HPDE6-E6E7 (cell line): ENCODE measurements at regions not wholly inside any gene's neighbourhood (a gene's known extent, or its start where the extent isn't known, plus 50 kb on each side); places are given as distances from the start of the nearest gene placed in this dataset.

ENCODE experiments used
- DNase-seq: peaks from one replicate; pipeline ENCODE4 v3.0.0; 2011; ENCODE audit warnings: missing footprints; ENCODE audit errors: extremely low spot score

DNA sequence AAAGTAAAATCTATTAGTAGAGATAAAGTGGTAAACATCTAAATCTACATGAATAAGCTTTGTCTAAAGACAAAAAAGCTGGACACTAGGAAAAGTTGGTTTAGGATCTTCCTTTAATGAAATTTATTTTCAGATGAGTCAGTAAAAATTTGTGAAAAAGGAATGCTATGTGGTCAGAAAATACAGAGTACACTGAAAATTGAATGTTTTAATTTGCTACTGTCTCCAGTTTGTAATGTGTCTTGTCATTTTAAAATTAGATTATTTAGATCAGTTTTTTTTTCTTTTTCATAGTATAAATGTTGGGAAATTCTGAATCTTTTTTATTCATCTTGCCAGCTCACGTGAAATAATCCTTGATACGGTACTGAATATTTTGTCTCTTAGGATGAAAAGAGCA is 56.9 kb downstream of the SLITRK6 start:
- no peak for DNase-seq

DNA sequence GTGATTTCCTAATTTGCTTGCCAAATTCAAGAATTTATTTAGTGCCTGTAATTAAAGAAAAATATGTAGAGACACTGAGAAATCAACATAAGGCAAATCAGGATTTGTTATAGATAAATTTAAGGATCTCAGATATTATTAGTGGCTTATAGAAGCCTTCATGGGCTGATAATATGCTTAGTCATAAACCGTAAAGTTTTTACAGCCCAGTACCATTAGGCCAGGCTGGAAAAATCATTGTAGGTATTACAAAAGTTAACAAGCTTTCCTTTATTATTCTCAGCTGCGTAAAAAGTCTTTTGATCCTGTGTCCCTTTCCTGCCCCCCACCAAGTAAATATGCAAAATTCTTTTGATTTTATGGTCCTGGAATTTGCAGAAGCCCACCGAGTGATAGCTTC is 58.2 kb downstream of the SLITRK6 start:
- no peak for DNase-seq

- peak; percentile 1 for DNase-seq
These were observed 60.4 kb downstream of the SLITRK6 start for GRCh38 chr13:85738696-85739320.

DNA sequence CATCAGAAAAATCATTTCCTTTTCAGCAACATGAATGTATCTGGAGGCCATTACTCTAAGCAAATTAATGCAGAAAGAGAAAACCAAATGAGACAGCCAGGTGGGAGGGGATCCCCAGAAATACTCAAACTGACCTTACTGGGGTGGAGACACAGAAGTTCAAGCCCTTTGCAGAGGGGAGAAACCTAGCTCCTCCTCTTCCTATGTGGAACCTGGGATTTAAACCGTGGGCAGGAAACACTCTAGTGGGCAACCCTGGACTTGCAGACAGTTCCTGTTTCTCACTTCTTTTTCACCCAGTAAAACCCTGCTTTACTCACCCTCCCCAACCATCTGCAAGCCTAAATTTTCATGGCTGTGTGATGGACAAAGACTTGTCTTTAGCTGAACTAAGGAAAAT is 61.3 kb downstream of the SLITRK6 start:
- no peak for DNase-seq

DNA sequence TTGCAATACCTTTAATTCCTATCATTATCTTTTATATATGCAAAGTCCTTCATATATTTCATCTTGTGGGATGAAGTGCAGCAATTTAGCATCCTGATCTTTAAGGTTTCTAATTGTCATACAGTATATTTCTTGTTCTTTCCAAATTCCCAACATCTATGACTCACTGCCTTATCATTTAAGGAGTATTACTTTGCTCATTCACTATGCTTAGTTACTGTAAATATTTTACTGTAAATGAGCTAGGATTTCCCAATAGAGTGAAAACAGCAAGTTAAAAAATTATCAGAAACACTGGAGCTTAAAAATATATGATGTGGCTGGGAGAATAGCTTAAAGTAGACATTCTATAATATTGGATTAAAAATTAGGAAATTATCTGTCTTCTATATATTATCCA is 69.9 kb downstream of the SLITRK6 start:
- no peak for DNase-seq

GRCh38 chr13:85728811-85729210 is 70.4 kb downstream of the SLITRK6 start:
- no peak for DNase-seq

- no peak for DNase-seq
These were observed 73.8 kb downstream of the SLITRK6 start for GRCh38 chr13:85725433-85725832.

- no peak for DNase-seq
These were observed 74.4 kb downstream of the SLITRK6 start for GRCh38 chr13:85724546-85725432.

GRCh38 chr13:85719749-85720148 is 79.5 kb downstream of the SLITRK6 start:
- no peak for DNase-seq

- DNase-seq: no peak
These were observed 81.3 kb downstream of the SLITRK6 start for GRCh38 chr13:85717921-85718320.

- no peak for DNase-seq
These were observed 88.7 kb downstream of the SLITRK6 start for GRCh38 chr13:85710545-85710944.

GRCh38 chr13:85709721-85710120 is 89.5 kb downstream of the SLITRK6 start:
- DNase-seq: no peak

GRCh38 chr13:85709072-85709471 is 90.1 kb downstream of the SLITRK6 start:
- no peak for DNase-seq

- no peak for DNase-seq
These were observed 98.3 kb downstream of the SLITRK6 start for GRCh38 chr13:85700906-85701305.

GRCh38 chr13:85698256-85698655 is 101.0 kb downstream of the SLITRK6 start:
- DNase-seq: no peak

DNA sequence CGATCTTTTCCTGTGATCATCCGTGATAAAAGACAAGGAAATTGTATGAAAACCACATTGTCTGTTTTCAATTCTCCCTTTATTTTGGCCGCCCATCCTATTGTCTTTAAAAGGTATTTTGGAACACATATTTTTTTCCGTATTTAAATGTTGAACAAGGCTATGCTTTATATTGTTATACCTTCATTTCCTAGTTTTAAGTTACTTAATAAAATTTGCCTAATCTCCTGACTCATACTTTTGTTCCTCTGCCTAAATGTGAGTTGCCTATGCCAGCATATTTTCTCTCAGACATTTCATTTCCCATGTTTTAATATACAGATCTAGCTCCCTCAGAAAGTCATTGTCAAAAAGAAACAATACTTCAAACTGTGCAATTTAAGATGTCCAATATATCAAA is 104.2 kb downstream of the SLITRK6 start:
- DNase-seq: no peak

- DNase-seq: no peak
These were observed 105.2 kb downstream of the SLITRK6 start for GRCh38 chr13:85693889-85694511.

DNA sequence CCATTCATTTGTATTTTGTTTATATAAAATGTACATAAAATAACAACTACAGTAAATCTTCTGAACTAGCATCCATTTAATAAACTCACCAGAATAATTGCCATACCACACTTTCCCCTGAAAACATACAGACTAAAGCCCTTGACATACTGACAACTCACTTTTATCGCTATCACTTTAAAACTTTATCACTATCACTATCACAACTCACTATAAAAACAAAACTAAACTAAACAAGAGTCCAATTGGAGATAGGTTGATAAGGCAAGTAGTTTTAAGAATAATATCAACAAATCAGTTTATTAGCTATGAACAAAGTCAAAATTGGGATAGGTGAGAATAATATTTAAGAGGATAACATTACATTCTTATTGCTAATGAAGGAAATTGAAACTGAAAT is 108.9 kb downstream of the SLITRK6 start:
- DNase-seq: no peak

DNA sequence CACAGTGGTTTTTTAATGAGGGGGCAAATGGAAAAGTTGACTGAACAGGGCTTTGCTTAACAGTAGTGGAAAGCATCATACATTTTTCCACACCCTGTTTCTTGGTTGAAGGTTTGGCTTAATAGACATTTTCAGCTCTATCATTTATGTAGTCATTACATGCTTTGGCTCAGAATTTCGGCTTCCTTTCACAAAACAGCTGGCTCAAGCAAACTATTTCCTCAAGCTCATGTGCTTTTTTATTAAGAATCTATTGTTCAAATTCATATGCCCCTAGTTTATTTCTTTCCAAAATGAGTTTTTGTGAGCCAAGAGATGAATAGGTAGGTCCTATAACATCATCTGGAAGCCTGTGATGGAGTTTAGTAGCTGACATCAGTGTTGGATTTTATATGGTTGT is 113.8 kb downstream of the SLITRK6 start:
- no peak for DNase-seq

- DNase-seq: no peak
These were observed 123.9 kb downstream of the SLITRK6 start for GRCh38 chr13:85675151-85675907.

DNA sequence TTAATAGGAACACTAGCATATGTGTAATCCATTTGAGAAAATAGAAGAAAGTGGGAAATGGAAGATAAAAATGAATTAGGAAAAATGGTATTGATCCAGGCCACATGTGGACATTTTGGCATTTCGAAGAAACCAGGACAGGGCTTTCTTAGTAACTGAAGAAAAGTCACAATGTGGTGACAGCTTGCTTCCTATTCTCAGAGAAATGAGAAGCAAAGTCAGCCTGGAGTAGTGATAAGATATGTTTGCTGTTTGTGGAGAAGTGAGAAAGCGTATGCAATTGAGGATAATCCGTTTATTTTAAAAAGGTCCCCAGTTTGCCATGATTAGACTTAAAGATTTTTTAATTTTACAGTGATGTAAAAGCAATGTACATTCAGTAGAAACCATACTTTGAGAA is 127.9 kb downstream of the SLITRK6 start:
- DNase-seq: no peak

- no peak for DNase-seq
These were observed 132.9 kb downstream of the SLITRK6 start for GRCh38 chr13:85666356-85666755.
